DOHH2 (cell line): ENCODE measurements at regions not wholly inside any gene's neighbourhood (a gene's known extent, or its start where the extent isn't known, plus 50 kb on each side); places are given as distances from the start of the nearest gene placed in this dataset.
"Not testable (repeated sequence)": the region's sequence is repeated elsewhere in the genome, so short reads cannot be mapped to it uniquely, and the experiment has no call there.

Source experiments
- H3F3A ChIP-seq: fragments of 200-600 bp; sonication (generic), shearing (Covaris generic); 2 replicates; pipeline ENCODE4 v1.6.0; 2016; ENCODE audit warnings: antibody characterized with exemption, mild to moderate bottlenecking; ENCODE audit not compliant: control insufficient read depth, insufficient read depth
- H3K27ac ChIP-seq: fragments of 200-600 bp; sonication (generic); 2 replicates; pipeline ENCODE4 v1.5.1; 2014; ENCODE audit warnings: low read depth, mild to moderate bottlenecking, low read length, moderate library complexity
- H3K27me3 ChIP-seq: fragments of 200-600 bp; sonication (generic); 2 replicates; pipeline ENCODE4 v1.6.1; 2014; ENCODE audit warnings: mild to moderate bottlenecking, low read length, mixed read lengths; ENCODE audit not compliant: control insufficient read depth
- H3K36me3 ChIP-seq: fragments of 200-600 bp; sonication (generic); 2 replicates; pipeline ENCODE4 v1.6.1; 2014; ENCODE audit warnings: mild to moderate bottlenecking, low read length, moderate library complexity, mixed read lengths; ENCODE audit not compliant: control insufficient read depth
- H3K4me1 ChIP-seq: fragments of 200-600 bp; sonication (generic); 2 replicates; pipeline ENCODE4 v1.6.1; 2014; ENCODE audit warnings: mild to moderate bottlenecking, low read length, mixed read lengths; ENCODE audit not compliant: control insufficient read depth
- H3K4me2 ChIP-seq: fragments of 200-600 bp; sonication (generic); 2 replicates; pipeline ENCODE4 v1.6.0; 2014; ENCODE audit warnings: mild to moderate bottlenecking, low read length, moderate library complexity
- H3K4me3 ChIP-seq: fragments of 200-600 bp; sonication (generic); 2 replicates; pipeline ENCODE4 v1.5.1; 2014; ENCODE audit warnings: mild to moderate bottlenecking, low read length, mixed read lengths
- H3K79me2 ChIP-seq: fragments of 200-600 bp; sonication (generic); 2 replicates; pipeline ENCODE4 v1.6.1; 2014; ENCODE audit warnings: mild to moderate bottlenecking, low read length, mixed read lengths; ENCODE audit not compliant: control insufficient read depth
- H3K9me2 ChIP-seq: fragments of 200-600 bp; sonication (generic); replicated peaks from 2 replicates; pipeline ENCODE4 v1.6.1; 2014; ENCODE audit warnings: mild to moderate bottlenecking, low read length, mixed read lengths; ENCODE audit not compliant: control insufficient read depth
- H3K9me3 ChIP-seq: fragments of 200-600 bp; sonication (generic); 2 replicates; pipeline ENCODE4 v1.6.1; 2014; ENCODE audit warnings: antibody characterized with exemption, low read length, mixed read lengths; ENCODE audit not compliant: control insufficient read depth, insufficient read depth
- H4K20me1 ChIP-seq: fragments of 200-600 bp; sonication (generic); 2 replicates; pipeline ENCODE4 v1.6.0; 2014; ENCODE audit warnings: low read depth, mild to moderate bottlenecking, antibody characterized with exemption, low read length, moderate library complexity; ENCODE audit not compliant: control insufficient read depth, insufficient read depth
- CTCF ChIP-seq: fragments of 200-600 bp; sonication (generic); IDR thresholded peaks from one replicate; pipeline ENCODE4 v1.5.1; 2014; ENCODE audit warnings: antibody characterized with exemption, mild to moderate bottlenecking, low read depth, low read length; ENCODE audit not compliant: poor library complexity, severe bottlenecking
- EZH2phosphoT487 ChIP-seq: fragments of 200-600 bp; sonication (generic); IDR thresholded peaks from 2 replicates; pipeline ENCODE4 v1.6.1; 2017; ENCODE audit warnings: borderline replicate concordance, mild to moderate bottlenecking, antibody characterized with exemption, low read length, moderate library complexity, mixed read lengths

GRCh38 chr9:97772145-97772544 is 75.0 kb upstream of the XPA start:
- no peak for TF ChIP-seq EZH2phosphoT487
- TF ChIP-seq CTCF: no peak
- Histone ChIP-seq H3K36me3 (no peaks in the 10 kb centered on the region), H3K9me2 (no peaks in the 10 kb centered on the region)

GRCh38 chr9:97773091-97773490 is 76.0 kb upstream of the XPA start:
- Histone ChIP-seq H3K36me3 (no peaks in the 10 kb centered on the region), H3F3A (no peaks in the 10 kb centered on the region), H3K9me2 (no peaks in the 10 kb centered on the region), H4K20me1 (no peaks in the 10 kb centered on the region), H3K4me3 (no peak overlapping the region), H3K4me2 (no peak overlapping the region), H3K27me3 (peaks cover 5% of the 10 kb centered on the region; the same call in 1 of the 2 replicates), H3K27ac (no peak overlapping the region), H3K4me1 (no peaks in the 10 kb centered on the region), H3K9me3 (no peaks in the 10 kb centered on the region; the same call in 1 of the 2 replicates), H3K79me2 (no peaks in the 10 kb centered on the region)
- no peak for TF ChIP-seq EZH2phosphoT487

More at GRCh38 chr9:97772145-97772544, 75.0 kb upstream of the XPA start:
- no peak overlapping the region for H3K4me2 ChIP-seq
- H3K27ac ChIP-seq: no peak overlapping the region
- H3K79me2 ChIP-seq: no peaks in the 10 kb centered on the region
- H3K27me3 ChIP-seq: peaks cover 5% of the 10 kb centered on the region; the same call in 1 of the 2 replicates
- H3F3A ChIP-seq: no peaks in the 10 kb centered on the region
- no peaks in the 10 kb centered on the region; the same call in 1 of the 2 replicates for H3K9me3 ChIP-seq
- no peaks in the 10 kb centered on the region for H4K20me1 ChIP-seq
- no peak overlapping the region for H3K4me3 ChIP-seq
- no peaks in the 10 kb centered on the region for H3K4me1 ChIP-seq

- TF ChIP-seq EZH2phosphoT487 (no peak), CTCF (no peak)
- Histone ChIP-seq H3K79me2 (no peaks in the 10 kb centered on the region), H3K9me2 (no peaks in the 10 kb centered on the region), H3K27me3 (peaks cover 4% of the 10 kb centered on the region; the same call in 1 of the 2 replicates), H4K20me1 (no peaks in the 10 kb centered on the region), H3K36me3 (no peaks in the 10 kb centered on the region), H3K4me2 (no peak overlapping the region), H3K27ac (no peak overlapping the region), H3K9me3 (no peaks in the 10 kb centered on the region; the same call in 1 of the 2 replicates), H3K4me3 (no peak overlapping the region), H3K4me1 (no peaks in the 10 kb centered on the region), H3F3A (no peaks in the 10 kb centered on the region)
Measured at GRCh38 chr9:97773723-97774122, 76.6 kb upstream of the XPA start.

- Histone ChIP-seq H3K79me2 (no peaks in the 10 kb centered on the region), H3F3A (no peaks in the 10 kb centered on the region), H4K20me1 (no peaks in the 10 kb centered on the region), H3K27me3 (no peaks in the 10 kb centered on the region), H3K9me3 (no peaks in the 10 kb centered on the region; the same call in none of the 2 replicates), H3K4me1 (no peaks in the 10 kb centered on the region), H3K4me3 (no peak overlapping the region), H3K4me2 (no peak overlapping the region), H3K9me2 (no peaks in the 10 kb centered on the region), H3K27ac (no peak overlapping the region), H3K36me3 (no peaks in the 10 kb centered on the region)
- no peak for TF ChIP-seq EZH2phosphoT487
Measured at GRCh38 chr9:97774673-97775072, 77.5 kb upstream of the XPA start.

- H3K4me3 ChIP-seq, H3F3A ChIP-seq, H3K9me3 ChIP-seq, H4K20me1 ChIP-seq, H3K79me2 ChIP-seq, H3K9me2 ChIP-seq, H3K4me1 ChIP-seq, H3K27me3 ChIP-seq, H3K36me3 ChIP-seq, H3K4me2 ChIP-seq, H3K27ac ChIP-seq: not testable (repeated sequence)
Measured at GRCh38 chr9:97778740-97779139, 74.3 kb upstream of the FOXE1 start.
